HEK293 (cell line): ENCODE measurements at regions not wholly inside any gene's neighbourhood (a gene's known extent, or its start where the extent isn't known, plus 50 kb on each side); places are given as distances from the start of the nearest gene placed in this dataset.

Experiments
- CTCF ChIA-PET: fragments of 350-600 bp; formaldehyde crosslinking; extraction: SDS; loops from one replicate; lab custom pipeline; 2021; ENCODE audit warnings: antibody characterized with exemption; lab: Yijun Ruan, JAX
- POLR2A ChIA-PET: fragments of 300-600 bp; formaldehyde crosslinking; extraction: SDS; loops from one replicate; lab custom pipeline; 2020; ENCODE audit warnings: antibody characterized with exemption, inconsistent platforms; lab: Yijun Ruan, JAX
- H3K27ac ChIP-seq: fragments of 200-500 bp; sonication (Bioruptor generic); 2 replicates; pipeline ENCODE4 v1.5.1; 2014; ENCODE audit warnings: low read depth, low read length, control low read depth, inconsistent platforms; ENCODE audit errors: extremely low read depth
- H3K36me3 ChIP-seq, 2 experiments: fragments of 200-500 bp in 1 of 2; sonication (Bioruptor generic) in 1 of 2; 1 replicate in 1 of 2; 2 replicates in 1 of 2; pipeline ENCODE4 v1.5.1; 2014 to 2017; ENCODE audit warnings: inconsistent platforms in 2 of 2, low read length in 2 of 2; ENCODE audit not compliant: control insufficient read depth in 2 of 2, insufficient read depth in 1 of 2
- H3K4me1 ChIP-seq: fragments of 200-500 bp; sonication (Bioruptor generic); 2 replicates; pipeline ENCODE4 v1.5.1; 2014; ENCODE audit warnings: mild to moderate bottlenecking, low read length, inconsistent platforms; ENCODE audit not compliant: control insufficient read depth, insufficient read depth
- H3K4me3 ChIP-seq: 2 replicates; pipeline ENCODE4 v1.5.1; 2011; ENCODE audit warnings: low read depth, mild to moderate bottlenecking, control low read depth, low read length, moderate library complexity
- H3K9me3 ChIP-seq: fragments of 200-500 bp; sonication (Bioruptor generic); 2 replicates; pipeline ENCODE4 v1.5.1; 2014; ENCODE audit warnings: low read depth, low read length, inconsistent platforms; ENCODE audit not compliant: control insufficient read depth, insufficient read depth
- EGR2 ChIP-seq: fragments of 450-650 bp; formaldehyde crosslinking; IDR thresholded peaks from 2 replicates; pipeline ENCODE4 v1.5.1; 2016; ENCODE audit warnings: low read depth, missing biosample characterization, missing genetic modification characterization
- KLF8 ChIP-seq: fragments of 450-650 bp; formaldehyde crosslinking; IDR thresholded peaks from 2 replicates; pipeline ENCODE4 v1.5.1; 2016; ENCODE audit warnings: missing biosample characterization, missing genetic modification characterization
- MYNN ChIP-seq: fragments of 450-650 bp; formaldehyde crosslinking; IDR thresholded peaks from 2 replicates; pipeline ENCODE4 v1.5.1; 2016; ENCODE audit warnings: missing biosample characterization, missing genetic modification characterization, borderline replicate concordance
- OVOL3 ChIP-seq: fragments of 450-650 bp; formaldehyde crosslinking; IDR thresholded peaks from 2 replicates; pipeline ENCODE4 v1.5.1; 2016; ENCODE audit warnings: missing biosample characterization, missing genetic modification characterization
- REPIN1 ChIP-seq: fragments of 450-650 bp; formaldehyde crosslinking; IDR thresholded peaks from 2 replicates; pipeline ENCODE4 v1.5.1; 2017; ENCODE audit warnings: missing biosample characterization, missing genetic modification characterization, low read depth
- SP7 ChIP-seq: fragments of 450-650 bp; formaldehyde crosslinking; IDR thresholded peaks from 2 replicates; pipeline ENCODE4 v1.5.1; 2016; ENCODE audit warnings: missing biosample characterization, missing genetic modification characterization
- YY1 ChIP-seq: fragments of 450-650 bp; formaldehyde crosslinking; IDR thresholded peaks from 2 replicates; pipeline ENCODE4 v1.5.1; 2018; ENCODE audit warnings: missing biosample characterization, missing genetic modification characterization
- ZBTB1 ChIP-seq: fragments of 450-650 bp; formaldehyde crosslinking; IDR thresholded peaks from 2 replicates; pipeline ENCODE4 v1.5.1; 2016; ENCODE audit warnings: missing biosample characterization, missing genetic modification characterization
- ZBTB7A ChIP-seq: fragments of 450-650 bp; formaldehyde crosslinking; IDR thresholded peaks from 2 replicates; pipeline ENCODE4 v1.5.1; 2016; ENCODE audit warnings: low read depth, missing biosample characterization, missing genetic modification characterization
- ZFP41 ChIP-seq: fragments of 450-650 bp; formaldehyde crosslinking; IDR thresholded peaks from 2 replicates; pipeline ENCODE4 v1.5.1; 2016; ENCODE audit warnings: missing biosample characterization, missing genetic modification characterization, borderline replicate concordance
- ZIC2 ChIP-seq: fragments of 450-650 bp; formaldehyde crosslinking; IDR thresholded peaks from 2 replicates; pipeline ENCODE4 v1.5.1; 2016; ENCODE audit warnings: missing biosample characterization, missing genetic modification characterization
- ZNF146 ChIP-seq: fragments of 450-650 bp; formaldehyde crosslinking; IDR thresholded peaks from 2 replicates; pipeline ENCODE4 v1.5.1; 2016; ENCODE audit warnings: missing biosample characterization, missing genetic modification characterization
- ZNF223 ChIP-seq: fragments of 450-650 bp; formaldehyde crosslinking; IDR thresholded peaks from 2 replicates; pipeline ENCODE4 v1.5.1; 2016; ENCODE audit warnings: missing biosample characterization, missing genetic modification characterization
- ZNF248 ChIP-seq: fragments of 450-650 bp; formaldehyde crosslinking; IDR thresholded peaks from 2 replicates; pipeline ENCODE4 v1.5.1; 2017; ENCODE audit warnings: missing biosample characterization, missing genetic modification characterization
- ZNF302 ChIP-seq: fragments of 450-650 bp; formaldehyde crosslinking; IDR thresholded peaks from 2 replicates; pipeline ENCODE4 v1.5.1; 2016; ENCODE audit warnings: missing biosample characterization, missing genetic modification characterization, low read depth
- ZNF335 ChIP-seq: fragments of 450-650 bp; formaldehyde crosslinking; conservative IDR thresholded peaks from 2 replicates; pipeline ENCODE4 v1.5.1; 2016; ENCODE audit warnings: missing biosample characterization, missing genetic modification characterization
- ZNF37A ChIP-seq: fragments of 450-650 bp; IDR thresholded peaks from 2 replicates; pipeline ENCODE4 v1.5.1; 2018; ENCODE audit warnings: missing biosample characterization, missing genetic modification characterization
- ZNF394 ChIP-seq: fragments of 450-650 bp; formaldehyde crosslinking; IDR thresholded peaks from 2 replicates; pipeline ENCODE4 v1.5.1; 2016; ENCODE audit warnings: missing biosample characterization, missing genetic modification characterization, mild to moderate bottlenecking, moderate library complexity, borderline replicate concordance
- ZNF48 ChIP-seq: fragments of 450-650 bp; formaldehyde crosslinking; IDR thresholded peaks from 2 replicates; pipeline ENCODE4 v1.5.1; 2016; ENCODE audit warnings: missing biosample characterization, missing genetic modification characterization
- ZNF510 ChIP-seq: fragments of 450-650 bp; formaldehyde crosslinking; IDR thresholded peaks from 2 replicates; pipeline ENCODE4 v1.5.1; 2018; ENCODE audit warnings: mild to moderate bottlenecking, missing genetic modification characterization, missing biosample characterization; ENCODE audit not compliant: insufficient replicate concordance
- ZNF529 ChIP-seq: fragments of 450-650 bp; formaldehyde crosslinking; IDR thresholded peaks from 2 replicates; pipeline ENCODE4 v1.5.1; 2017; ENCODE audit warnings: missing genetic modification characterization, missing biosample characterization; ENCODE audit not compliant: insufficient replicate concordance
- ZNF558 ChIP-seq: fragments of 450-650 bp; formaldehyde crosslinking; IDR thresholded peaks from 2 replicates; pipeline ENCODE4 v1.5.1; 2016; ENCODE audit warnings: missing biosample characterization, missing genetic modification characterization
- ZNF560 ChIP-seq: fragments of 450-650 bp; formaldehyde crosslinking; IDR thresholded peaks from 2 replicates; pipeline ENCODE4 v1.5.1; 2017; ENCODE audit warnings: missing biosample characterization, missing genetic modification characterization, borderline replicate concordance
- ZNF626 ChIP-seq: fragments of 450-650 bp; sonication (Bioruptor Pico); formaldehyde crosslinking; IDR thresholded peaks from 2 replicates; pipeline ENCODE4 v1.5.1; 2018; ENCODE audit warnings: missing biosample characterization, missing genetic modification characterization, inconsistent platforms
- ZNF629 ChIP-seq: fragments of 450-650 bp; formaldehyde crosslinking; IDR thresholded peaks from 2 replicates; pipeline ENCODE4 v1.5.1; 2017; ENCODE audit warnings: missing biosample characterization, missing genetic modification characterization
- ZNF670 ChIP-seq: fragments of 450-650 bp; formaldehyde crosslinking; IDR thresholded peaks from 2 replicates; pipeline ENCODE4 v1.5.1; 2016; ENCODE audit warnings: missing biosample characterization, missing genetic modification characterization, low read depth
- ZNF707 ChIP-seq: fragments of 450-650 bp; formaldehyde crosslinking; IDR thresholded peaks from 2 replicates; pipeline ENCODE4 v1.5.1; 2016; ENCODE audit warnings: missing biosample characterization, missing genetic modification characterization
- ZNF830 ChIP-seq: fragments of 450-650 bp; IDR thresholded peaks from 2 replicates; pipeline ENCODE4 v1.5.0; 2018; ENCODE audit warnings: missing biosample characterization, missing genetic modification characterization, low read depth, mild to moderate bottlenecking, moderate library complexity
- ZXDB ChIP-seq: fragments of 450-650 bp; formaldehyde crosslinking; IDR thresholded peaks from 2 replicates; pipeline ENCODE4 v1.5.1; 2016; ENCODE audit warnings: missing biosample characterization, missing genetic modification characterization
- TF ChIP-seq, protein P1 (sequence below): fragments of 450-650 bp; formaldehyde crosslinking; IDR thresholded peaks from 2 replicates; pipeline ENCODE4 v1.5.1; 2016; ENCODE audit warnings: missing biosample characterization, missing genetic modification characterization, low read depth
- TF ChIP-seq, protein P2 (sequence below): fragments of 450-650 bp; formaldehyde crosslinking; IDR thresholded peaks from 2 replicates; pipeline ENCODE4 v1.5.1; 2016; ENCODE audit warnings: missing biosample characterization, missing genetic modification characterization
- TF ChIP-seq, protein P3 (sequence below): fragments of 450-650 bp; formaldehyde crosslinking; IDR thresholded peaks from 2 replicates; pipeline ENCODE4 v1.5.1; 2017; ENCODE audit warnings: missing biosample characterization, missing genetic modification characterization
- TF ChIP-seq, protein P4 (sequence below): fragments of 450-650 bp; formaldehyde crosslinking; IDR thresholded peaks from 2 replicates; pipeline ENCODE4 v1.5.1; 2016; ENCODE audit warnings: missing biosample characterization, missing genetic modification characterization

DNA sequence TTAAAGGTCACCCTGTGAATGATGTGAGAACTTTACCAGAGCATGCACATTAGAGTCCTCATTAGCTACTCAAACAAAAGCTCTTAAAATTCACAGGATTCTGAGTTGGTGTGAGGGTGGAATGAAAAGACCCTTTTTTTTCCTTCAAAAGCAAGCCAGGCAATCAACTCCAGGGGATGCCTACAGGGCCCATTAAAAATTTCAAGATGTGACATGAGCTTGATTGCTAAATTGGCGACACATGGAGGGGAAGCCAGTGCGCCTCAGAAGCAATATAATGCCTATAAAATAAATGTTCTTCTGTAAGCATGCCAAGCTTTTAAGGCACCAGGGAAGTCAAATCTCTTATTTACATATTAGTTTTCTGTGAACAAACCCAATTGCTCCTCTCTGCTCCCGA is 328.8 kb upstream of the SUCLG2 start:
- Histone ChIP-seq H3K27ac (no peak overlapping the region), H3K9me3 (no peaks in the 10 kb centered on the region), H3K4me1 (no peaks in the 10 kb centered on the region), H3K36me3 (no peaks in the 10 kb centered on the region), H3K4me3 (no peak overlapping the region)
- TF ChIP-seq ZNF146 (tag by site-specific recombination) = no peak
- TF ChIP-seq ZNF830 (tag by site-specific recombination) = no peak
- no peak for TF ChIP-seq ZFP41 (tag by site-specific recombination)
- TF ChIP-seq, protein P1, sequence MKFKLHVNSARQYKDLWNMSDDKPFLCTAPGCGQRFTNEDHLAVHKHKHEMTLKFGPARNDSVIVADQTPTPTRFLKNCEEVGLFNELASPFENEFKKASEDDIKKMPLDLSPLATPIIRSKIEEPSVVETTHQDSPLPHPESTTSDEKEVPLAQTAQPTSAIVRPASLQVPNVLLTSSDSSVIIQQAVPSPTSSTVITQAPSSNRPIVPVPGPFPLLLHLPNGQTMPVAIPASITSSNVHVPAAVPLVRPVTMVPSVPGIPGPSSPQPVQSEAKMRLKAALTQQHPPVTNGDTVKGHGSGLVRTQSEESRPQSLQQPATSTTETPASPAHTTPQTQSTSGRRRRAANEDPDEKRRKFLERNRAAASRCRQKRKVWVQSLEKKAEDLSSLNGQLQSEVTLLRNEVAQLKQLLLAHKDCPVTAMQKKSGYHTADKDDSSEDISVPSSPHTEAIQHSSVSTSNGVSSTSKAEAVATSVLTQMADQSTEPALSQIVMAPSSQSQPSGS (tag by site-specific recombination) = no peak
- TF ChIP-seq ZNF223 (tag by site-specific recombination) = no peak
- TF ChIP-seq MYNN (tag by site-specific recombination) = no peak
- no peak for TF ChIP-seq ZBTB1 (tag by site-specific recombination)
- TF ChIP-seq ZNF302 (tag by site-specific recombination) = no peak
- no peak for TF ChIP-seq ZNF560
- TF ChIP-seq ZNF510 (tag by site-specific recombination) = no peak
- no peak for TF ChIP-seq REPIN1
- no peak for TF ChIP-seq ZNF626 (tag by site-specific recombination)
- TF ChIP-seq KLF8 (tag by site-specific recombination) = no peak
- TF ChIP-seq ZNF629 (tag by site-specific recombination) = no peak
- TF ChIP-seq ZNF670 (tag by site-specific recombination) = no peak
- TF ChIP-seq, protein P2, sequence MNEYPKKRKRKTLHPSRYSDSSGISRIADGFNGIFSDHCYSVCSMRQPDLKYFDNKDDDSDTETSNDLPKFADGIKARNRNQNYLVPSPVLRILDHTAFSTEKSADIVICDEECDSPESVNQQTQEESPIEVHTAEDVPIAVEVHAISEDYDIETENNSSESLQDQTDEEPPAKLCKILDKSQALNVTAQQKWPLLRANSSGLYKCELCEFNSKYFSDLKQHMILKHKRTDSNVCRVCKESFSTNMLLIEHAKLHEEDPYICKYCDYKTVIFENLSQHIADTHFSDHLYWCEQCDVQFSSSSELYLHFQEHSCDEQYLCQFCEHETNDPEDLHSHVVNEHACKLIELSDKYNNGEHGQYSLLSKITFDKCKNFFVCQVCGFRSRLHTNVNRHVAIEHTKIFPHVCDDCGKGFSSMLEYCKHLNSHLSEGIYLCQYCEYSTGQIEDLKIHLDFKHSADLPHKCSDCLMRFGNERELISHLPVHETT (tag by site-specific recombination) = no peak
- no peak for TF ChIP-seq SP7 (tag by site-specific recombination)
- ChIA-PET CTCF (no interaction called here), POLR2A (no interaction called here)

DNA sequence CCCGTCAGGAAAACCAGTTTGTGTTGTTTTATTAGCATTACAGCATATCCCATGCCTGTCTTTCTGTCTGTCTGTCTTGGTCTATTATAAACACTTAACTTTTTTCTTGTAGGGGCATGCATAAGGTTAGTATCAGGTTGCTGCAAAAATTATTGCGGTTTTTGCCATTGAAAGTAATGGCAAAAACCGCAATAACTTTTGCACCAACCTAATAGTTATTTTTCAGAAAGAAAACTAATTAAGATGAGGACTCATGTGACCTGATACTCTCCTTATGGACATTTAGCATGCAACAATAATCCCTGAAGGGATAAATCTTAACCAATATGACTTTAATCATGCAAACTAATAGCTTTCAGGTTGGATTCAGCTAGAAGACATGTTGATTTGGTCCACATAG is 326.7 kb upstream of the SUCLG2 start:
- H3K4me3 ChIP-seq = no peak overlapping the region
- no peaks in the 10 kb centered on the region for H3K4me1 ChIP-seq
- no peaks in the 10 kb centered on the region for H3K9me3 ChIP-seq
- H3K27ac ChIP-seq = no peak overlapping the region
- TF ChIP-seq ZXDB (tag by site-specific recombination) (no peak), ZIC2 (tag by site-specific recombination) (no peak), ZNF335 (tag by site-specific recombination) (no peak)
- no peaks in the 10 kb centered on the region for H3K36me3 ChIP-seq
- ChIA-PET CTCF (no interaction called here), POLR2A (no interaction called here)

DNA sequence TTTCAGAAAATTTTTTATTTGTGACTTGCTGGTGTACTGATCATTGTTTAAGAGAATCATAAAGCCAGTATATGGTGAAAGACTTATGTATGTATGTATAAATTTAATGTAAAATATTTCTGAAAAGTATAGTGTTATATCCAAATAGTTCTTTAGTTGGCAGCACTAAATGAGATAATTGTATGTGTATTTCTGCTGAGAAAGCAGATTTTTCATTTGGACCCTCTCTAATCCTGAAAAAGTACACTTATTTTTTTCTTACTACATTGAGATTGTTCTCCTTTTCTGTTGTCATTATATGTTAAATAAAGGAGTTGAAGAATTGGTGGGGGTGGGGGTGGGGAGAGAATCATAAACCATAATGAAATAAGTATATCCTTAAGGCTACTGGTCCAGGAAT is 324.9 kb upstream of the SUCLG2 start:
- Histone ChIP-seq H3K27ac (no peak overlapping the region), H3K9me3 (no peaks in the 10 kb centered on the region), H3K4me3 (no peak overlapping the region), H3K36me3 (no peaks in the 10 kb centered on the region), H3K4me1 (no peaks in the 10 kb centered on the region)
- ChIA-PET POLR2A (no interaction called here), CTCF (no interaction called here)
- TF ChIP-seq, protein P3, sequence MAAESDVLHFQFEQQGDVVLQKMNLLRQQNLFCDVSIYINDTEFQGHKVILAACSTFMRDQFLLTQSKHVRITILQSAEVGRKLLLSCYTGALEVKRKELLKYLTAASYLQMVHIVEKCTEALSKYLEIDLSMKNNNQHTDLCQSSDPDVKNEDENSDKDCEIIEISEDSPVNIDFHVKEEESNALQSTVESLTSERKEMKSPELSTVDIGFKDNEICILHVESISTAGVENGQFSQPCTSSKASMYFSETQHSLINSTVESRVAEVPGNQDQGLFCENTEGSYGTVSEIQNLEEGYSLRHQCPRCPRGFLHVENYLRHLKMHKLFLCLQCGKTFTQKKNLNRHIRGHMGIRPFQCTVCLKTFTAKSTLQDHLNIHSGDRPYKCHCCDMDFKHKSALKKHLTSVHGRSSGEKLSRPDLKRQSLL (tag by site-specific recombination) = no peak
- TF ChIP-seq ZNF529 (tag by site-specific recombination) (no peak), EGR2 (tag by site-specific recombination) (no peak), ZNF37A (tag by site-specific recombination) (no peak), ZNF707 (tag by site-specific recombination) (no peak), ZNF394 (no peak), ZNF48 (tag by site-specific recombination) (no peak), ZNF558 (tag by site-specific recombination) (no peak), OVOL3 (no peak), ZBTB7A (tag by site-specific recombination) (no peak), YY1 (no peak), ZNF248 (tag by site-specific recombination) (no peak)
- TF ChIP-seq, protein P4, sequence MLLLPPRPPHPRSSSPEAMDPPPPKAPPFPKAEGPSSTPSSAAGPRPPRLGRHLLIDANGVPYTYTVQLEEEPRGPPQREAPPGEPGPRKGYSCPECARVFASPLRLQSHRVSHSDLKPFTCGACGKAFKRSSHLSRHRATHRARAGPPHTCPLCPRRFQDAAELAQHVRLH (tag by site-specific recombination) = no peak
